Liver (tissue), 8 donors: ENCODE measurements at regions not wholly inside any gene's neighbourhood (a gene's known extent, or its start where the extent isn't known, plus 50 kb on each side); places are given as distances from the start of the nearest gene placed in this dataset.

ENCODE experiments used
- DNase-seq: peaks from one replicate; pipeline ENCODE4 v3.0.0-alpha.2; 2017; ENCODE audit warnings: low spot score
- H3K27ac ChIP-seq, 2 donors: one replicate each; pipeline ENCODE4 v1.7.0; 2013; ENCODE audit warnings: inconsistent platforms in 2 of 2, low read length in 2 of 2, control low read depth in 1 of 2, low read depth in 1 of 2, mild to moderate bottlenecking in 1 of 2
- H3K27me3 ChIP-seq, 4 donors: one replicate each; pipeline versions ENCODE4 v1.6.1 to v1.7.0; 2013; ENCODE audit warnings: low read length in 3 of 4, inconsistent platforms in 1 of 4, mild to moderate bottlenecking in 1 of 4, moderate library complexity in 1 of 4; ENCODE audit not compliant: control insufficient read depth in 4 of 4, insufficient read depth in 4 of 4
- H3K36me3 ChIP-seq, 4 donors: one replicate each; pipeline versions ENCODE4 v1.6.1 to v1.7.0; 2013; ENCODE audit warnings: low read length in 3 of 4, mild to moderate bottlenecking in 3 of 4, low read depth in 1 of 4, moderate library complexity in 1 of 4; ENCODE audit not compliant: control insufficient read depth in 4 of 4, insufficient read depth in 3 of 4
- H3K4me1 ChIP-seq, 4 donors: one replicate each; pipeline versions ENCODE4 v1.6.1 to v1.7.0; 2013; ENCODE audit warnings: low read length in 3 of 4, mild to moderate bottlenecking in 3 of 4, moderate library complexity in 1 of 4; ENCODE audit not compliant: control insufficient read depth in 4 of 4, insufficient read depth in 4 of 4
- H3K4me3 ChIP-seq, 3 donors: one replicate each; pipeline versions ENCODE4 v1.6.1 to v1.7.0; 2013; ENCODE audit warnings: low read length in 3 of 3, control low read depth in 1 of 3, low read depth in 1 of 3, mild to moderate bottlenecking in 1 of 3
- H3K9ac ChIP-seq, 2 donors: one replicate each; pipeline ENCODE4 v1.7.0; 2013; ENCODE audit warnings: low read length in 2 of 2, mild to moderate bottlenecking in 2 of 2, moderate library complexity in 2 of 2, control low read depth in 1 of 2, low read depth in 1 of 2
- H3K9me3 ChIP-seq, 4 donors: one replicate each; pipeline versions ENCODE4 v1.6.1 to v1.7.0; 2013; ENCODE audit warnings: low read length in 3 of 4; ENCODE audit not compliant: control insufficient read depth in 4 of 4
- ATF3 ChIP-seq: IDR thresholded peaks from 2 replicates; pipeline ENCODE4 v1.6.1; 2016; ENCODE audit warnings: antibody characterized with exemption
- CTCF ChIP-seq: fragments of 150-350 bp; IDR thresholded peaks from 2 replicates; pipeline ENCODE4 v1.5.1; 2017; ENCODE audit warnings: improper control_type of control experiment, low read depth, low read length; ENCODE audit not compliant: missing input control
- EGR1 ChIP-seq, 2 donors: IDR thresholded peaks; 2 replicates each; pipeline ENCODE4 v1.6.1; 2016 to 2018; ENCODE audit warnings: antibody characterized with exemption in 2 of 2, low read depth in 2 of 2
- FOXA1 ChIP-seq: IDR thresholded peaks from 2 replicates; pipeline ENCODE4 v1.6.1; 2016; ENCODE audit warnings: antibody characterized with exemption
- FOXA2 ChIP-seq: IDR thresholded peaks from 2 replicates; pipeline ENCODE4 v1.6.1; 2016; ENCODE audit warnings: antibody characterized with exemption
- GABPA ChIP-seq, 2 donors: IDR thresholded peaks in 1 of 2; conservative IDR thresholded peaks in 1 of 2; 2 replicates each; pipeline ENCODE4 v1.6.1; 2016; ENCODE audit warnings: antibody characterized with exemption in 2 of 2, mild to moderate bottlenecking in 1 of 2, moderate library complexity in 1 of 2
- HNF4A ChIP-seq, 2 donors: conservative IDR thresholded peaks; 2 replicates each; pipeline ENCODE4 v1.6.1; 2016; ENCODE audit warnings: antibody characterized with exemption in 2 of 2, mild to moderate bottlenecking in 2 of 2
- HNF4G ChIP-seq: IDR thresholded peaks from 2 replicates; pipeline ENCODE4 v1.6.1; 2016; ENCODE audit warnings: antibody characterized with exemption
- NR2F2 ChIP-seq: IDR thresholded peaks from 2 replicates; pipeline ENCODE4 v1.6.1; 2016; ENCODE audit warnings: antibody characterized with exemption
- RAD21 ChIP-seq, 2 donors: IDR thresholded peaks; 2 replicates each; pipeline ENCODE4 v1.6.1; 2016; ENCODE audit warnings: antibody characterized with exemption in 2 of 2, mild to moderate bottlenecking in 2 of 2
- REST ChIP-seq: IDR thresholded peaks from 2 replicates; pipeline ENCODE4 v1.6.1; 2016; ENCODE audit warnings: antibody characterized with exemption, mild to moderate bottlenecking
- RXRA ChIP-seq, 2 donors: IDR thresholded peaks; 2 replicates each; pipeline ENCODE4 v1.6.1; 2017 to 2018; ENCODE audit warnings: antibody characterized with exemption in 2 of 2, mild to moderate bottlenecking in 1 of 2
- SP1 ChIP-seq: IDR thresholded peaks from 2 replicates; pipeline ENCODE4 v1.6.1; 2018; ENCODE audit warnings: antibody characterized with exemption, mild to moderate bottlenecking
- TAF1 ChIP-seq: conservative IDR thresholded peaks from 2 replicates; pipeline ENCODE4 v1.6.1; 2016; ENCODE audit warnings: antibody characterized with exemption, mild to moderate bottlenecking
- YY1 ChIP-seq: IDR thresholded peaks from 2 replicates; pipeline ENCODE4 v1.6.1; 2016; ENCODE audit warnings: antibody characterized with exemption, mild to moderate bottlenecking
- WGBS: extraction: QIAGEN DNeasy Blood & Tissue Kit; methylation state at CpG from one replicate; pipeline ENCODE4 v1.1.7; 2013; 5-methylcytosine and 5-hydroxymethylcytosine counted together
- TF ChIP-seq, protein P1 (sequence below): IDR thresholded peaks from 2 replicates; pipeline ENCODE4 v1.6.1; 2016; ENCODE audit warnings: antibody characterized with exemption
- TF ChIP-seq, protein P2 (sequence below): IDR thresholded peaks from 2 replicates; pipeline ENCODE4 v1.6.1; 2016; ENCODE audit warnings: antibody characterized with exemption
- donor health status: healthy.
- donor health status: healthy.
- donor health status: healthy.
- donor health status: healthy.
- donor health status: healthy.

DNA sequence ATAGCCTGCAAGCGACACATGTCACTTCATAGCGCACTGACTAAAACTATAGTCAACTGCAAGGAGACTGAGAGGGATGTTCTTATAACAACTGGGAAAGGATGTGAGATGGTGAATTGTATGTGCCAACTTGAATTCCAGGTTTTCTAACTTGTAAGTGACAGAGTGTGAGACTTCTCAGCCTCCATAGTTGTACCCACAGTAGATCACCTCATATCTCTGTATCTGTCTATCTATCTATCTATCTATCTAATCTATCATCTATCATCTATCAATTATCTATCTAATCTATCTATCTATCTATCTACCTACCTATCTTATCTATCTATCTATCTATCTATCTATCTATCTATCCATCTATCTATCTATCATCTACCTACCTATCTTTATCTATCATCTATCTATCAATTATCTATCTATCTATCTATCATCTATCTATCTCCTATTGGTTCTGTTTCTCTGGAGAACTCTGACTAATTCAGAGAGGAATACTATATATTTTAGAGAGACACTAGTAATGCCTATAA is 162.3 kb downstream of the CTH start:
- Histone ChIP-seq H3K9ac (no peak overlapping the region), H3K4me3 (no peak overlapping the region), H3K9me3 (no peaks in the 10 kb centered on the region), H3K27ac (no peak overlapping the region), H3K4me1 (no peaks in the 10 kb centered on the region), H3K36me3 (no peaks in the 10 kb centered on the region), H3K27me3 (no peaks in the 10 kb centered on the region)
- TF ChIP-seq RXRA (IDR thresholded peaks at IDR 0.05) (no peak), GABPA (IDR thresholded peaks at IDR 0.05 in 1 of 2, conservative IDR thresholded peaks at IDR 0.05 in 1 of 2) (no peak)
- no peak for DNase-seq
- 96% methylated on average over 2 of the region's 2 CpGs for WGBS

- no peak overlapping the region for H3K4me3 ChIP-seq
- no peaks in the 10 kb centered on the region for H3K36me3 ChIP-seq
- no peaks in the 10 kb centered on the region for H3K4me1 ChIP-seq
- H3K9ac ChIP-seq = no peak overlapping the region
- no peak for DNase-seq
- TF ChIP-seq EGR1 (IDR thresholded peaks at IDR 0.05; ENCODE audit: low read depth in 2 of 2) (no peak), RAD21 (IDR thresholded peaks at IDR 0.05) (no peak), REST (no peak), RXRA (IDR thresholded peaks at IDR 0.05) (no peak), TAF1 (no peak), ATF3 (no peak), HNF4A (conservative IDR thresholded peaks at IDR 0.05) (no peak)
- TF ChIP-seq, protein P1, sequence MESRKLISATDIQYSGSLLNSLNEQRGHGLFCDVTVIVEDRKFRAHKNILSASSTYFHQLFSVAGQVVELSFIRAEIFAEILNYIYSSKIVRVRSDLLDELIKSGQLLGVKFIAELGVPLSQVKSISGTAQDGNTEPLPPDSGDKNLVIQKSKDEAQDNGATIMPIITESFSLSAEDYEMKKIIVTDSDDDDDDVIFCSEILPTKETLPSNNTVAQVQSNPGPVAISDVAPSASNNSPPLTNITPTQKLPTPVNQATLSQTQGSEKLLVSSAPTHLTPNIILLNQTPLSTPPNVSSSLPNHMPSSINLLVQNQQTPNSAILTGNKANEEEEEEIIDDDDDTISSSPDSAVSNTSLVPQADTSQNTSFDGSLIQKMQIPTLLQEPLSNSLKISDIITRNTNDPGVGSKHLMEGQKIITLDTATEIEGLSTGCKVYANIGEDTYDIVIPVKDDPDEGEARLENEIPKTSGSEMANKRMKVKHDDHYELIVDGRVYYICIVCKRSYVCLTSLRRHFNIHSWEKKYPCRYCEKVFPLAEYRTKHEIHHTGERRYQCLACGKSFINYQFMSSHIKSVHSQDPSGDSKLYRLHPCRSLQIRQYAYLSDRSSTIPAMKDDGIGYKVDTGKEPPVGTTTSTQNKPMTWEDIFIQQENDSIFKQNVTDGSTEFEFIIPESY = no peak
- no peak overlapping the region for H3K27ac ChIP-seq
- no peaks in the 10 kb centered on the region for H3K27me3 ChIP-seq
- no peaks in the 10 kb centered on the region for H3K9me3 ChIP-seq
Measured at GRCh38 chr1:70581661-70582060, 170.6 kb downstream of the CTH start.

DNA sequence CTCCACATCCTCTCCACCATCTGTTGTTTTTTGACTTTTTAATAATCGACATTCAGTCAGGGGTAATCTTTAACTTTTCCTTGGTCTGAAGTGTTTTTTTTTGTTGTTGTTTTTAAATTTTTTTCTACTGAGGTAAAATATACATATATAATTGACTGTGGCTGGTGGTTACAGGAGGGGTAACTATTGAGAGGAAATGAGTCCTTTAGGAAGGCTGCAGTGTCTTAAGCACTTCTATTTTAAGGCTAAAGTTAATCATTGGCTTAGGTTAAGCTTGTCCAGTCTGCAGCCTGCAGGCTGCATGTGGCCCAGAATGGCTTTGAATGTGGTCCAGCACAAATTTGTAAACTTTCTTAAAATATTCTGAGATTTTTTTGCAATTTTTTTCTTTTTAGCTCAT is 172.5 kb downstream of the CTH start:
- no peak overlapping the region for H3K9ac ChIP-seq
- no peaks in the 10 kb centered on the region for H3K9me3 ChIP-seq
- H3K36me3 ChIP-seq = no peaks in the 10 kb centered on the region
- no peaks in the 10 kb centered on the region for H3K27me3 ChIP-seq
- no peak overlapping the region for H3K27ac ChIP-seq
- WGBS = 91% methylated on average over 1 of the region's 1 CpG
- no peaks in the 10 kb centered on the region for H3K4me1 ChIP-seq
- no peak for DNase-seq
- no peak overlapping the region for H3K4me3 ChIP-seq
- no peak for TF ChIP-seq GABPA (IDR thresholded peaks at IDR 0.05 in 1 of 2, conservative IDR thresholded peaks at IDR 0.05 in 1 of 2)
- TF ChIP-seq, protein P2, sequence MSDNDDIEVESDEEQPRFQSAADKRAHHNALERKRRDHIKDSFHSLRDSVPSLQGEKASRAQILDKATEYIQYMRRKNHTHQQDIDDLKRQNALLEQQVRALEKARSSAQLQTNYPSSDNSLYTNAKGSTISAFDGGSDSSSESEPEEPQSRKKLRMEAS = no peak
- TF ChIP-seq FOXA1 = no peak
- TF ChIP-seq RAD21 (IDR thresholded peaks at IDR 0.05) = no peak
- TF ChIP-seq HNF4G = no peak
- no peak for TF ChIP-seq HNF4A (conservative IDR thresholded peaks at IDR 0.05)
- TF ChIP-seq SP1 = no peak
- TF ChIP-seq TAF1 = no peak
- TF ChIP-seq CTCF = no peak
- TF ChIP-seq FOXA2 = no peak
- TF ChIP-seq RXRA (IDR thresholded peaks at IDR 0.05) = no peak
- TF ChIP-seq YY1 = no peak
- TF ChIP-seq, protein P1 = no peak
- no peak for TF ChIP-seq NR2F2
- no peak for TF ChIP-seq EGR1 (IDR thresholded peaks at IDR 0.05; ENCODE audit: low read depth in 2 of 2)
